ENCODE measurements at regions not wholly inside any gene's neighbourhood (a gene's known extent, or its start where the extent isn't known, plus 50 kb on each side); places are given as distances from the start of the nearest gene placed in this dataset.

DNA sequence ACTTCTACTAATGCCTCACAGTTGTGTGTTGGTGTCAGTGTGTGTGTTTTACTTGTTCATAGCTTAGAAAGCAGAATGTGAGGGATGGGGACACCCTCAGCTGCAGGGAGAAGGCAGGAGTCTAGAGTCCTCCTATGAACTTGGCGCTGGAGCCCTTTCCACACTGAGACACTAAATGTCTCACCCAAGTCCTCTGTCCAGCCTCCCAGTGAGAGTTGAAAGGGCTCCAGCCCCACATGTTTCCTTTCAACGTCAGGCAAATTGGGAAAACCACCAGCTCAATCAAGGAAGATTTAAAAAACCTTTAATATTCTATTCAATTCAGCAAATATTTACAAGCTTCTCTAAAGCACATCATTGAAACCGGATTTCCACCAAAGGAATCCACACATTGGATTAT, 167.6 kb upstream of the MSX2 start:
- no peak for TF ChIP-seq EZH2 (IDR thresholded peaks at IDR 0.05)
- no peak for TF ChIP-seq POLR2A (IDR thresholded peaks at IDR 0.05; ENCODE audit: borderline replicate concordance, extremely low read depth, insufficient read depth, insufficient read length)
- no peak for TF ChIP-seq JUND (IDR thresholded peaks at IDR 0.05)
- no peak for TF ChIP-seq ZNF274 (IDR thresholded peaks at IDR 0.05; ENCODE audit: low read depth, low read length)
- no peak for TF ChIP-seq CTCF (IDR thresholded peaks at IDR 0.05 in 2 of 3, conservative IDR thresholded peaks at IDR 0.05 in 1 of 3; ENCODE audit: borderline replicate concordance in 1 of 3, insufficient read depth in 1 of 3, low read depth in 2 of 3, low read length in 2 of 3)
- no peak for TF ChIP-seq POLR2AphosphoS5 (IDR thresholded peaks at IDR 0.05; ENCODE audit: low read depth, low read length)
- TF ChIP-seq EGR1 (IDR thresholded peaks at IDR 0.05; ENCODE audit: low read depth), result no peak
- TF ChIP-seq, protein P1, sequence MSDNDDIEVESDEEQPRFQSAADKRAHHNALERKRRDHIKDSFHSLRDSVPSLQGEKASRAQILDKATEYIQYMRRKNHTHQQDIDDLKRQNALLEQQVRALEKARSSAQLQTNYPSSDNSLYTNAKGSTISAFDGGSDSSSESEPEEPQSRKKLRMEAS (IDR thresholded peaks at IDR 0.05), result no peak
- TF ChIP-seq SIN3A (IDR thresholded peaks at IDR 0.05; ENCODE audit: low read depth), result no peak
- TF ChIP-seq RAD21 (IDR thresholded peaks at IDR 0.05; ENCODE audit: low read depth), result no peak
- no peak for TF ChIP-seq SP1 (IDR thresholded peaks at IDR 0.05; ENCODE audit: low read depth)

Data from HCT116 (cell line).